ENCODE measurements at regions not wholly inside any gene's neighbourhood (a gene's known extent, or its start where the extent isn't known, plus 50 kb on each side); places are given as distances from the start of the nearest gene placed in this dataset.

DNA sequence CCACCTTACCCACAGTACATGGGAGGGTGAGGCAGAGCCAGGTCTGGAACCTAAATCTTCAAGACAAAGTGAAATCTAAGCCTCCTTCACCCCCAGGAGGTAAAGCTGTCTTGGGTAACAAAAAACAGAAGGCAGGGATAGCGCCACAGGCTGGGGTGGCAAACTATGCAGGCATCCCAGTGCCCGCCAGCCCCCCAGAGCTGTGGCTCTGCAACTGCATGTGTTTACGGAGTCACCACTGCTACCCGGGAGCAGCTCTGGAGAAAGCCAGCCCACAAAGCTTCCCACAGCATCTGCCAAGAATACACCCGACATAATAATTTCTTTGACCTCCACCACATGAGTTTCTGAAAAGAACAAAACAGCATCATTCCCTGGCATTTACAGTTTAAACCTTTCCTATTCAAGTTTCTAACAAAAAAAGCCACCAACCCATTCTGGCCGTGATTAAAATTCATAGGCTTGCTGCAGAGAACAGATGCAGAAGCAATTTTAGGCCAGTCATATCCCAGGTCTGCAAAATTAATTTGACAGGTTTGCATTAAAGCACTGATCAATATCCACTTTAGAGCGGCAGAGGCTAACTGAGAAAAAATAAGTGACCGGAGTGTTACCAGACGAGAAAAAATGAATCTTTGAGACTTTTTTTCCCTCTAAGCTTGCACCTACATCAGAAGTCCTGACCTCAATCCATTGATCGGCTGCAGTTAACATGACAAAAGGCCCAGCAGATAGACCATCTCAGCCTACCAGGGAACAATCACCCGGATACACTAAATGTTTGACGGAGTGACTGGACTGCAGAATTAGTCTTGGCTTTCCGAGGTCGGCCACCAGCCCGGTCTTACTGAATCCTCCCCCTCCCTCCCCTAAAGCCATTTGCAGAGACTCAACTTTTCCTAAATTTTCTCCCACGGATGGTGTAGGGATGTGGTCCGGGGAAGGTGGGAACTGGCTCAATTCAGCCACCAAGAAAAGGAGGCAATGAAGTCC, 309.6 kb upstream of the SKOR2 start:
- H3K4me3 Mint-ChIP-seq (ENCODE audit: unreplicated experiment): no peak overlapping the region
- peaks cover 37% of the 10 kb centered on the region for H3K4me1 Mint-ChIP-seq (ENCODE audit: unreplicated experiment)
- H3K9me3 Mint-ChIP-seq (ENCODE audit: unreplicated experiment): no peaks in the 10 kb centered on the region
- TF ChIP-seq, protein P1, sequence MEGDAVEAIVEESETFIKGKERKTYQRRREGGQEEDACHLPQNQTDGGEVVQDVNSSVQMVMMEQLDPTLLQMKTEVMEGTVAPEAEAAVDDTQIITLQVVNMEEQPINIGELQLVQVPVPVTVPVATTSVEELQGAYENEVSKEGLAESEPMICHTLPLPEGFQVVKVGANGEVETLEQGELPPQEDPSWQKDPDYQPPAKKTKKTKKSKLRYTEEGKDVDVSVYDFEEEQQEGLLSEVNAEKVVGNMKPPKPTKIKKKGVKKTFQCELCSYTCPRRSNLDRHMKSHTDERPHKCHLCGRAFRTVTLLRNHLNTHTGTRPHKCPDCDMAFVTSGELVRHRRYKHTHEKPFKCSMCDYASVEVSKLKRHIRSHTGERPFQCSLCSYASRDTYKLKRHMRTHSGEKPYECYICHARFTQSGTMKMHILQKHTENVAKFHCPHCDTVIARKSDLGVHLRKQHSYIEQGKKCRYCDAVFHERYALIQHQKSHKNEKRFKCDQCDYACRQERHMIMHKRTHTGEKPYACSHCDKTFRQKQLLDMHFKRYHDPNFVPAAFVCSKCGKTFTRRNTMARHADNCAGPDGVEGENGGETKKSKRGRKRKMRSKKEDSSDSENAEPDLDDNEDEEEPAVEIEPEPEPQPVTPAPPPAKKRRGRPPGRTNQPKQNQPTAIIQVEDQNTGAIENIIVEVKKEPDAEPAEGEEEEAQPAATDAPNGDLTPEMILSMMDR (IDR thresholded peaks at IDR 0.05; ENCODE audit: unreplicated experiment): no peak
- H3K27ac Mint-ChIP-seq (ENCODE audit: unreplicated experiment): no peak overlapping the region
- H3K27me3 Mint-ChIP-seq (ENCODE audit: unreplicated experiment): peaks cover 1% of the 10 kb centered on the region
- no peak for DNase-seq (ENCODE audit: low spot score)
- H3K36me3 Mint-ChIP-seq (ENCODE audit: low read depth, unreplicated experiment): no peaks in the 10 kb centered on the region

DNA sequence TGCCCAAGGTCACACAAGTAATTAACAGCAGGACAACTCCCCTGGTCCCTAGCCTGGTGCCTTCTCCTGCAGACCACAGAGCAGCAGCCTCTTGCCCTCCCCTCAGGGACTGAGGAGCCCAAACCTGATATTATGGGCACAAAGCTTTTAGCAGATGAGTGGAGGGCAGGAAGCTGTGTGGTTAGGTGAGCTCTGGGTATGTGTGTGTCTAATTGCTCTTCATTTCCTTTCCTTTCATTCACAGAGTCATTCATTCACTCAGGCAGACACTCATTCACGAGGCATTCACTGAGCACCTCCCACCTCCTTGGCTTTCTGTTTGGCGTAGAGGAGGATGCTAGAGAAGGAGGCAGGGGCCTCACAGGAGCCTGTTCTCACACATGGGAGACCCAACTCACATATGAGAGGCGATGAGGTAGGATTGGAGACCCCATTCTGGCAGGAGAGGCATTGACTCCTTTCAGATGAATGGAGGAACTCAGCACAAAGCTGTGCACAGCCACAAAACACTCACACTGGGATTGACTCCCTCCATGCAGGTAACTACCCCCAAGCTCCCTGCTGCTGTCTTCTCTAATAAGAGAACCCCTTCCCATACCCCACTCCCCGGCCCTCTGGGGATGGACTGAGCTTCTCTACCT, 306.8 kb upstream of the SKOR2 start:
- H3K9me3 Mint-ChIP-seq (ENCODE audit: unreplicated experiment): no peaks in the 10 kb centered on the region
- peaks cover 1% of the 10 kb centered on the region for H3K27me3 Mint-ChIP-seq (ENCODE audit: unreplicated experiment)

DNA sequence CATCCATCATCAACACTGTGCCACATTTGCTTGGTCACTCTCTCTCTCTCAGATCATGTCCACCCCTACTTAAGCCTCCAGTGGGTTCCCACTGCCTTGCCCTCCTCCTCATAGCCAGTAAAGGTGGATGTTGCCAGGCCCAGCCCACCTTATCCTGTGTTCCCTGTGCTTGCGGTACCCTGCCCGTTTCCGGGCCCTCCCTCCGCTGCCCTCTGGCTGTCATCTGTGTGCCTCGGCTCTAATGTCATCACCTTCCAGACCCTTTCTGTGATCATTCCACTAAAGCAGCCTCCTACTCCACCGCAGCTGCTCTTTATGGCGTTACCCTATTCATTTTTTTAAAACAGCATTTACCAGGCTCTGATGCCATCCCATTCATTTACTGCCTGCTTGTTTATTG, 305.7 kb upstream of the SKOR2 start:
- Mint-ChIP-seq H3K27me3 (ENCODE audit: unreplicated experiment) (peaks cover 1% of the 10 kb centered on the region), H3K27ac (ENCODE audit: unreplicated experiment) (no peak overlapping the region), H3K4me3 (ENCODE audit: unreplicated experiment) (no peak overlapping the region), H3K36me3 (ENCODE audit: low read depth, unreplicated experiment) (no peaks in the 10 kb centered on the region), H3K9me3 (ENCODE audit: unreplicated experiment) (no peaks in the 10 kb centered on the region), H3K4me1 (ENCODE audit: unreplicated experiment) (peaks cover 48% of the 10 kb centered on the region)
- TF ChIP-seq, protein P1 (IDR thresholded peaks at IDR 0.05; ENCODE audit: unreplicated experiment): no peak
- DNase-seq (ENCODE audit: low spot score): no peak

More for the DNA sequence above, 306.8 kb upstream of the SKOR2 start:
- Mint-ChIP-seq H3K36me3 (ENCODE audit: low read depth, unreplicated experiment) (no peaks in the 10 kb centered on the region), H3K4me1 (ENCODE audit: unreplicated experiment) (peaks cover 48% of the 10 kb centered on the region), H3K27ac (ENCODE audit: unreplicated experiment) (no peak overlapping the region), H3K4me3 (ENCODE audit: unreplicated experiment) (no peak overlapping the region)
- DNase-seq (ENCODE audit: low spot score): no peak
- TF ChIP-seq, protein P1 (IDR thresholded peaks at IDR 0.05; ENCODE audit: unreplicated experiment): no peak

DNA sequence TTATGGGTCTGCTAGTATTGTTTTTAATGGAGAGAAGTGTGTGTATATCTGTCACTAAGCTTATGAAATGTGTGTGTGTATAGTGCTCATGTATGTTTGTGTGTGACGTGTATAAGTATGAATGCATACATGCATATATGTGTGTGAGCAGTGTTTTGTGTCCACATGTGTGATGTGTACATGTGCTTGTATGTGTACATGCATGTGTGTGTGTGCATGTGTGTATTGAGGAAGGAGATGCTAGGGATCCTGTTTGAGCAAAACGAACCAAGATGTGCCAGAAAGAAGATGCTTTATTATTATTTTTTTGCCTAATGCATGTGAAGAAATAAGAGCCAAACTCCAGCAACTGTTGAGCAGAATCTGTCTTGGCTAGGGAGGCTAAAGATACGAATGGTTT, 301.3 kb upstream of the SKOR2 start:
- TF ChIP-seq, protein P1 (IDR thresholded peaks at IDR 0.05; ENCODE audit: unreplicated experiment): no peak
- Mint-ChIP-seq H3K27ac (ENCODE audit: unreplicated experiment) (no peak overlapping the region), H3K4me3 (ENCODE audit: unreplicated experiment) (no peak overlapping the region), H3K4me1 (ENCODE audit: unreplicated experiment) (peaks cover 51% of the 10 kb centered on the region), H3K9me3 (ENCODE audit: unreplicated experiment) (no peaks in the 10 kb centered on the region), H3K27me3 (ENCODE audit: unreplicated experiment) (peaks cover 1% of the 10 kb centered on the region), H3K36me3 (ENCODE audit: low read depth, unreplicated experiment) (no peaks in the 10 kb centered on the region)
- no peak for DNase-seq (ENCODE audit: low spot score)

DNA sequence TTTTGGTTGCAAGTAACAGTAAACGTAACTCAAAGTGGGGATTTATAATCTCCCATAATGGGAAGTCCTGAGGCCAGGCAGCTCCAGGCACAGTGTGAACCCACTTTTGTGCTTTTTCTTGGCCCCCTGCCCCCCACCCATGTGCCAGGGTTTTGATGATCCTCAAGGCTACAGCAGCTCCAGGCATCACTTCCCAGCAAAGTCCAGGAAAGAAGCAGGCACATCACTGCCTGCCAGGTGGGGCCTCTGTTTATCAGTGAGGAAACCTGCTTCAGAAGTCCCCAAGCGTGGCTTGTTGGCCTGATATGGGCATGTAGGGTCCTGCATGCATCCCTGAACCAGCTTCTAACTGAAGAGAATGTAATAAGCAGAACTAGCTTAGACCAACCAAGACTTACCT, 299.2 kb upstream of the SKOR2 start:
- no peaks in the 10 kb centered on the region for H3K9me3 Mint-ChIP-seq (ENCODE audit: unreplicated experiment)
- TF ChIP-seq, protein P1 (IDR thresholded peaks at IDR 0.05; ENCODE audit: unreplicated experiment): no peak
- no peak overlapping the region for H3K4me3 Mint-ChIP-seq (ENCODE audit: unreplicated experiment)
- peaks cover 36% of the 10 kb centered on the region for H3K4me1 Mint-ChIP-seq (ENCODE audit: unreplicated experiment)
- no peaks in the 10 kb centered on the region for H3K27me3 Mint-ChIP-seq (ENCODE audit: unreplicated experiment)
- H3K36me3 Mint-ChIP-seq (ENCODE audit: low read depth, unreplicated experiment): no peaks in the 10 kb centered on the region
- no peak for DNase-seq (ENCODE audit: low spot score)
- H3K27ac Mint-ChIP-seq (ENCODE audit: unreplicated experiment): peak overlapping the region; percentile 68

Data from endothelial cell (in vitro differentiated cells).